ENCODE measurements at regions not wholly inside any gene's neighbourhood (a gene's known extent, or its start where the extent isn't known, plus 50 kb on each side); places are given as distances from the start of the nearest gene placed in this dataset.

- DNase-seq = no peak
These were observed 321.6 kb upstream of the TNP1 start for GRCh38 chr2:217181512-217181911.

- no peak for DNase-seq
These were observed 320.0 kb upstream of the TNP1 start for GRCh38 chr2:217179854-217180253.

DNA sequence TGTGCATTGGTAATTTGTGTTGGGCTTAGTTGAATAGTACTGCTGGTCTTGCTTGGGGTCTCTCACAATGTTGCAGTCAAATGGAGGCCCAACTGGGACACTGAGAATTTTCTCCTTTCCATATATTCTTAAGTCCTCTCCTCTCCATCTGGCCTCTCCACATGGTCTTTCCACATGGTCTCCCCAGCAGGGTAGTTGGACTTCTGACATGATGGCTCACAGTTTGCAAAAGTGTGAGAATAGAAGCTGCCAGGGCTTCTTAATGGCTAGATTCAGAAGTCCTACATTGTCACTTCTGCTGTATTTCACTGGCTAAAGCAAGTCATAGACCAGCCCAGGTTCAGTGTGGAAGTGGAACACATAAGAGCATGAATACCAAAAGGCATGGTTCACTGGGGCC, 318.5 kb upstream of the TNP1 start:
- no peak for DNase-seq

DNA sequence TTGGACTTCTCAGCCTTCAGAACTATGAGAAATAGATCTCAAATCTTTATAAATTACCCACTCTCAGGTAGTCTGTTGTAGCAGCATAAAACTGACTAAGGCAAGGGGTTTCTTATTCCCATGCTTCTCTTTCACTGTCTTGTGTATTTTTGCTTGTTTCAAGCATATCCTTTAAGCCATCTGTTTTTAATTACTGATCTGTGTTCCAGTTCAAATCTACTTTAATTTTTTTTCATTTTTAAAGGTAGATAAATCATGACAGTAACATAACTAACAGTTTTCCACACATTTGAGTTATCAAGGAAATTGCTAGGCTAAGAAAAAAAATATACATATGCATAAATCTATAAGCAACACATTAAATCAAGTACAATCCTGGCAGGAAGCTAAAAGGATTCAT, 317.9 kb upstream of the TNP1 start:
- DNase-seq = no peak

DNA sequence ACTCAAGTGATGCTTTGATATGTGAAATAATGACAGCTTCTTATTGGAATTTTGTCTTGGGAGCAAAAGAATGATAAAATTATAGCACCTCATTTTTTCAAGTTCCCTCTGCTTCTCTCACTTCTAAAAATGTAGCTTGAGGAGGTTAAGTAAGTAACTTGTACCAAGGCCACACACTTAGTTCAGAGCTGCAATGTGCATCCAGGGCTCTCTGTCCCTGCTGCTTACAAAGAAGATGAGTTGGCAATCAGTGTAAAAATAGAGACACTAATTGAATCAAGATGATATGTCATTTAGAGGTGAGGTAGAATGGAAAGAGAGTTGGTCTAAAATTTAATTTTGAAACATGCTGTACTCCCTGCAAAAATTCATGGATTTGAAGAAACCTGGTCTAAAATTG, 312.0 kb upstream of the TNP1 start:
- no peak for DNase-seq

DNA sequence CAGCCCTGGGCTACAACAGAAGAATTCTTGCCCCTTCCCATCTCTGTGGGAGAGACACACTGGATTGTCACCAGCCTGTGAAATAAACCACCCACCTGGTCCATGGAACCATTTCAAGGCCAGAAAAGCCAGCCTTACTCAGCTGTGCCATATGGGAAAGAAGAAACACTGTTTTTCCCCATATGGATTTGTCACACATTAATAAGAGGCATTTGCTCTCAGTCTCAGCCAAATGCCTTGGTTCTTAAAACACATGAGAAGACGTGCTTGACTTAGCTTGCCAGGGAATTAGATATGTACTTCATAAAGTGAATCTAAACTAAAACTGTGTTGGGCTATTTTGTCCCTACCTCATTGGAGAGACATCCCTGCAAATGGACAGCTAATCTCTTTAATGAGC, 308.6 kb upstream of the TNP1 start:
- no peak for DNase-seq

DNA sequence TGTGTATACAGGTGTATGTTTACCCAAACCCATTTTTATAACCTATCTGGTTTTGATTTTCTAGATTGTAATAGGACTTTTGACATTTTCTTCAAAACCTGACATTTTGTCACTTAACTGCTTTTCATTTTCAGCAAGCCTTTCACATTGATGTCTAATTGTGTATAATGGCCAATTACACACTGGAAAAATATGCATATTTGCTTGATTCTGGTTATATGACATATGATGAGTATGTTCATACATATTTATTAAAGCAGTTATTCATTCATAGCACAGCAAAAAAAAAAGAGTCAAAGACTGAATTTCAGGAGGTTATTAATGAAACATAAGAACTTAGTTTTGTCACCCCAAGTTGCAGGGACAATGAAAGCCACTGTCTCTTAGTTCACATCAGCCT, 307.7 kb upstream of the TNP1 start:
- no peak for DNase-seq

- peak; percentile 75 for DNase-seq
These were observed 306.5 kb upstream of the TNP1 start for GRCh38 chr2:217166241-217166850.

DNA sequence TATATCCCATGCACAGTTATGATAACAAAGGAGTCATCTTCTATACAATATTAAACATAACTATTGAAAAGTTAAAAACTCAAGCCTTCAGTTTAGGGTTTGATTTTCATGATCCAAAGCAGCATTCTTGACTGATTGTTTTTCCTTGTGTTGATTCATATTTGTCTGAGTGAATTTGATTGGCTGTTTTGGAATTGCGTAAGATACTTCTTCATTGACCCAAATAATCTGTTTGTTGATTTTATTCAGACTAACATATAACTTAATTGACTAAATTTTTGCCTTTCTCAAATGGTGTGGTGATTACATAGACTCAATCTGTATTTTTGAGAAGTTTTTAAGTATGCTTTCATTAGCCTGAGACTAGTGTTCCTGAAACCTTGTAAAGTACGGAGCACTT, 305.7 kb upstream of the TNP1 start:
- DNase-seq = no peak

DNA sequence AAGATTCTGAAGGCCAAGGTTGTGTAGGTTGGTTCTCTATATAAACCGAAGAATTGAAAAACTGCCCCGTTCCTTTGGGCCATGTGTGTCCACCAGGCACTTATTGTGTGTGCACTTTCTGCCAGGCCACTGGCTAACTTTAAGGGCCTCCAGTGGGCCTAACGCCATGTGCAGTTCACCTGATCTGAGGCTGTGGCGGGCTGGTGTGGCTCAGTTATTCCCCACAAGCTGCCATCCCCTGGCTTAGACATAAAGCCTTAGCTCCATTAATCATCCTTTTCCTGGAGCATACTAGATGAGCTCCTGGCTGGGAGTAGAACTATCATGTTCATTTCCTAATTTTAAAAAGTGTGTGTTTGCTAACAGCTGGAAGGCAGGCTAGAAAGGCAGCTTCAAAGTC, 304.1 kb upstream of the TNP1 start:
- DNase-seq = no peak

- no peak for DNase-seq
These were observed 302.7 kb upstream of the TNP1 start for GRCh38 chr2:217162533-217162932.

DNA sequence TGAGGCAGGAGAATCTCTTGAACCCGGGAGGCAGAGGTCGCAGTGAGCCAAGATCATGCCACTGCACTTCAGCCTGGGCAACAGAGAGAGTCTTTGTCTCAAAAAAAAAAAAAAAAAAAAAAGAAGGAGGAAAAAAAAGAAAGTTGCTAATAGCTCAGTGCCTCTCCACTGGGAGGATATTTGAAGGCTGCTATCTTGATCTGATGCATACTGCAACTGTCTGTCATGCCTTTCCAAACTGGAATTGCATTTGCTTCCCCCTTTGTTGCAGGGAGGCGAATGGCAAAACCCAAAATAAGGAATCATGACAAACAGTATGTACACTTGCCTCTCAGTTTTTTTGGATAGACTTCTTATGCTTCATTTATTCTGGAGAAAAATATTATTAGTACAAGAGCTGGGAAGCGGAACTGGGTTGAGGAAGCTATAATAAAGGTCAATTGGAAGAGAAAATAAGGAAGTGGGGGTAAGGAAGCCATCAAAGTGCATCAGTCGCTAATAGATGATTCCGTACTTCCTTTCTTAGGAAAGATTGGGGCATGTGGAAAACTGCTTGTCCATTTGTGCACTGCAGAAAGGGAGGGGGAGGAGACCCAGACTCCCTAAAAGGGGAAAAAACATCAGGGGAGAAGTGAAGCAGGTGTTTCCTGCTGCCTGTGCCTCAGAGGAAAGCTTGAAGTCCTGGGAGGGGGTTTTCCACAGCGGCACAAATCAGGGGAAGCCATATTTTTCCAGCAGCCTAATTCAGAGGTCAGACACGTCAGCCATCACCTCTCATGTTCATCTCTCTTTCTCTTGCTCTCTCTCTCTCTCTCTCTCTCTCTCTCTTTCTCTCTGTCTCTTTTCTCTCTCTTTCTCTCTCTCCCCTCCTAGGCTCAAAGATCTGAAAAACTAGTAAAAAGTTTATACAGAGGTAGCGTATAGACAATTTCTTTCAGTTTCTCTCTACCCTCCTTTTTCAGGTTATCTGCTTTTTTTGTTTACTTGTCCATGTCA, 301.4 kb upstream of the TNP1 start:
- no peak for DNase-seq

DNA sequence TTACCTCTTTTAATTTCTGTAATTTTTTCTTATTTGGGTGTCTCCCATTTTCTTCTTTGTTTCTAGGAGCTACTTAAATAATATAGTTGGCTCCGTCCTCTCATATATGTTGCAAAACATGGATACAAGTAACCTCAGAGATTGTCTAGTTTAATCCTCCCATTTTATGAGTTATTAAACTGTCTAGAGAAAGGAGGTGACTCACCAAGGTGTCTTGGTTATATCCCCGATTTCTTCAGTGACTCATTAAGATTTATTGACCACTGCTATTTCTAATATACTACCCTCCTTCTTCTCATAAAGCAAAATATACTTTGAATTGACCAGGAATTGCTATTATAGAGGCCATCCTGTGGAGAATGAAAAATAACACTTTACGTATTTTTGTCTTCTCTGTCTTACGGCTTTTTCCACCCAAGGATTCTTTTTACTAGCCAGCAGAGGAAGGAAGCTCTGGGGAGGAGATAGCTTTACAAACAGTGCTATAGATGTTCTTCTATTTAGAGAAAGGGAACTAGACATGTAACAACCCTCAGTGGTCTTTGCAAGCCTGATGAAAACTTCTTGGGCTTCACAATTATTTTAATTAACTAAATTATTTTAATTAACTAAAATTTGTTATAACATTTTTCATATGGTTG, 300.4 kb upstream of the TNP1 start:
- no peak for DNase-seq

GRCh38 chr2:217158928-217159327, 299.1 kb upstream of the TNP1 start:
- peak; percentile 10 for DNase-seq

DNA sequence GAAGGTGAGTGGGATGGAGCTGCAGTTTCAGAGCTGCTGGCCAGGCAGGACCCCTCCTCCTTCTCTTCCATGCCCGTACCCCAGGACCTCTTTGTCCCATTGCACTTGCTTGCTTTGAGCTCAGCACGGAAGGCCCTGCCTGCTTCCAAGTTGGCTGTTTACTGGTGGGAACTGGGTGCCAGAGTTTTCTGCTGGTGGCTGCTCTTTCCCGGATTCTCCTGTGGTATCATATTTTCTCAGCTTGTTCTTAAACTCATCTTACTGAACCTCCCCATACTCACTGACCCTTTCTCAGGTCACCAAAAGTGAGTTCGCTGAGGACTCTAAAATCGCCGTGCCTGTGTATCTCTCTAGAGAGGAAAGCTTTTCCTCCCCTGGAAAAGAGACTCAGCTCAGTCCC, 297.7 kb upstream of the TNP1 start:
- DNase-seq = no peak

- DNase-seq = no peak
These were observed 296.9 kb upstream of the TNP1 start for GRCh38 chr2:217156801-217157200.

DNA sequence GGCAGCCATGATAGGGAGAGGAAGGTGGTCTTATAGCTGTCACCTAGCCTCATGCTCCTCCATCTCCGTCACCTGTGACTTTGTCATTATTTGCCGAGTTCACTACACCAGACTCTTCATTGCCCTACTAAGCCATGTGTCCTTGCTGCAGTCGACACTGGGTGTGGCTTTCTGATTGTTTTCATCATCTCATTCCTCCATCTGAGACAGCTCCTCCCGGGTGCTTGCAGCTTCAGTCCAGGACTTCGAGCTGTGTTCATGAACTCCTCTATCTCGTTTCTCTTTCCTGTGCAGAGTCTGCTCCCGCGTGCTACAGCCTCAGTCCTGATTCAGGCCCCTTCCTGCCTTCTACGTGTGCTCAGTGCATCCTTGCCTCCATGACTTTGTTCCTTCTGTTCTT, 295.1 kb upstream of the TNP1 start:
- DNase-seq = no peak

DNA sequence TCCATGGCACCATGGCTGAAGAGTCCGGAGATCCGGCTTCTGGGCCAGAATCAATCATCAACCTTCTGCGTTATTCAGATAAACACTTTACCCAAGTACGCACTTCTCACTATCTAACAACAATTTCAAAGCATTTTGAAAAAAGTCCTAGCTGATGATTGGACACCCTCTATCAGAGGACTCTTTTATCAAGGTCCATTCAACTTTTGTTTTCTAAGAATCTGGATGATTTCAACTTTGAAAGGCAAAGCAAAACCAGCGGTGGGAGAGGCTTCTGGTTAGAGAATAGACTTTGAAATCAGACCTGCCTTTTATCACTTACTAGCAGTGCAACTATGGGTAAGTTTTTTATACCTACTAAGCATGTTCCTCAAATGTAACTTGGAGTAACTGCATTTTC, 293.6 kb upstream of the TNP1 start:
- DNase-seq = no peak

- DNase-seq = no peak
These were observed 293.0 kb upstream of the TNP1 start for GRCh38 chr2:217152831-217153230.

- peak; percentile 6 for DNase-seq
These were observed 291.8 kb upstream of the TNP1 start for GRCh38 chr2:217151509-217152206.

GRCh38 chr2:217150236-217150635, 290.4 kb upstream of the TNP1 start:
- no peak for DNase-seq

- no peak for DNase-seq
These were observed 289.3 kb upstream of the TNP1 start for GRCh38 chr2:217149087-217149660.

DNA sequence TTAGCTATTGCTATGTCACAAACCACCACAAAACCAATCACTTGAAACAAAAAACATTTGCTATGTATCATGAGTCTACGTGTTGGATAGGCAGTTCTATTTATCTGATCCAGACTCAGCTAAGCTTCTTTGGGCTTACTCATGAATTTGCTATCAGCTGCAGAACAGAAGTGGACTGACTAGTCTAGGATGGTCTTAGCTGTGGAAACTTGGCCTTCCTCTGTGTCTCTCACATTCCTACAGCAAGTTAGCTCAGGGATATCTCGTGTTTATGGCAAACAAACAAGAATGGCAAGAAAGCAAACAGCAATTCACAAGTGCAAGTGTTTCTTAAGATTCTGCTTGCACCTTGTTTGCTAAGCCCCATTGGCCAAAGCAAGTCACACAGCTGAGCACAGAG, 288.0 kb upstream of the TNP1 start:
- DNase-seq = no peak

All from NCI-H82 (cell line).